ENCODE measurements at regions not wholly inside any gene's neighbourhood (a gene's known extent, or its start where the extent isn't known, plus 50 kb on each side); places are given as distances from the start of the nearest gene placed in this dataset.
A peak's percentile ranks its signal among the peaks of the same experiment; 100 is the strongest.

- Histone ChIP-seq H3K4me3 (ENCODE audit: low read depth, low read length) (no peak overlapping the region), H3K27ac (no peak overlapping the region), H3K36me3 (no peaks in the 10 kb centered on the region), H3K27me3 (ENCODE audit: insufficient read depth, low read depth, severe bottlenecking) (no peaks in the 10 kb centered on the region), H3K9me3 (ENCODE audit: severe bottlenecking) (no peaks in the 10 kb centered on the region)
- no peak for DNase-seq
- TF ChIP-seq, protein P1, sequence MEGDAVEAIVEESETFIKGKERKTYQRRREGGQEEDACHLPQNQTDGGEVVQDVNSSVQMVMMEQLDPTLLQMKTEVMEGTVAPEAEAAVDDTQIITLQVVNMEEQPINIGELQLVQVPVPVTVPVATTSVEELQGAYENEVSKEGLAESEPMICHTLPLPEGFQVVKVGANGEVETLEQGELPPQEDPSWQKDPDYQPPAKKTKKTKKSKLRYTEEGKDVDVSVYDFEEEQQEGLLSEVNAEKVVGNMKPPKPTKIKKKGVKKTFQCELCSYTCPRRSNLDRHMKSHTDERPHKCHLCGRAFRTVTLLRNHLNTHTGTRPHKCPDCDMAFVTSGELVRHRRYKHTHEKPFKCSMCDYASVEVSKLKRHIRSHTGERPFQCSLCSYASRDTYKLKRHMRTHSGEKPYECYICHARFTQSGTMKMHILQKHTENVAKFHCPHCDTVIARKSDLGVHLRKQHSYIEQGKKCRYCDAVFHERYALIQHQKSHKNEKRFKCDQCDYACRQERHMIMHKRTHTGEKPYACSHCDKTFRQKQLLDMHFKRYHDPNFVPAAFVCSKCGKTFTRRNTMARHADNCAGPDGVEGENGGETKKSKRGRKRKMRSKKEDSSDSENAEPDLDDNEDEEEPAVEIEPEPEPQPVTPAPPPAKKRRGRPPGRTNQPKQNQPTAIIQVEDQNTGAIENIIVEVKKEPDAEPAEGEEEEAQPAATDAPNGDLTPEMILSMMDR (IDR thresholded peaks at IDR 0.05; ENCODE audit: low read depth, low read length) = no peak
Measured at GRCh38 chr6:22800451-22800850, 231.1 kb downstream of the HDGFL1 start.

DNA sequence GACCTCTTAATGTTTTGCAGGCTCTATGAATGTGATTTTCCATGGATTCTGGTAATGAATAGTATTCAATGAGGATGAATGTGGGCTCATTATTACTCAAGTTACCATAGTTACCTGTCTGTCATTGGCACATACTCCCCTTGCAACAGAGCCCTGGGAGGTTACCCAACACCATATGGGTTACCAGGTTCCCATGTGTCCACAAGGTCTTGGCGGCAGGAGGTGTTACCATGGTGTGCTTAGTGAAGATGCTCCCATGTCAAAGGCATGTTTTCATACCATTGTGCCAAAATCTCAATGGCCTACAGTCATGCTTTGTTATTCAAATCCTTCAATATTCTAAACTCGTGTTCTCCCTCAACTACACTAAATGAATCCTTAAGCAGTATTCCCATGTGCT, 232.5 kb downstream of the HDGFL1 start:
- Histone ChIP-seq H3K9me3 (ENCODE audit: severe bottlenecking) (no peaks in the 10 kb centered on the region), H3K36me3 (no peaks in the 10 kb centered on the region), H3K4me3 (ENCODE audit: low read depth, low read length) (no peak overlapping the region), H3K27me3 (ENCODE audit: insufficient read depth, low read depth, severe bottlenecking) (no peaks in the 10 kb centered on the region), H3K27ac (no peak overlapping the region)
- TF ChIP-seq, protein P1 (IDR thresholded peaks at IDR 0.05; ENCODE audit: low read depth, low read length) = no peak
- DNase-seq = no peak

GRCh38 chr6:22804620-22805261, 235.4 kb downstream of the HDGFL1 start:
- no peaks in the 10 kb centered on the region for H3K9me3 ChIP-seq (ENCODE audit: severe bottlenecking)
- no peaks in the 10 kb centered on the region for H3K27me3 ChIP-seq (ENCODE audit: insufficient read depth, low read depth, severe bottlenecking)
- no peaks in the 10 kb centered on the region for H3K36me3 ChIP-seq
- no peak overlapping the region for H3K27ac ChIP-seq
- TF ChIP-seq, protein P1 (IDR thresholded peaks at IDR 0.05; ENCODE audit: low read depth, low read length) = no peak
- no peak overlapping the region for H3K4me3 ChIP-seq (ENCODE audit: low read depth, low read length)
- peak; percentile 15 for DNase-seq

DNA sequence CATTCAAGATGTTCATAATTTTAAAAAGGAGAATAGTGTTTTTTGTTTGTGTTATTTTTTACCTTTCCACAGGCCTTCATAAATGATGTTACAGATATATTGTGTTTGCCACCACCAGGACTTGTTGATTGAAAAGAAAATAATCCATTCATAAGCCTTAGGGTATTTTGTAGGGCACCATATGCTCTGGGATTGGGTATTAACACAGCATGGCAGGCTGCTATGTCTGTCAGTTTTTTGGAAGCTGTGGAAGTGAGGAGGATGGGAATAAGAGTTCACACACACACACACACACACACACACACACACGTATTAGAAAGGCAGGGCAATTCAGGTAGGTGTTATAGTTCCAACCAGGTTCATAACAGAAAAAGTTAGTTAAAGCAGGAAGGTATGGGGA, 237.9 kb downstream of the HDGFL1 start:
- Histone ChIP-seq H3K27me3 (ENCODE audit: insufficient read depth, low read depth, severe bottlenecking) (no peaks in the 10 kb centered on the region), H3K36me3 (no peaks in the 10 kb centered on the region), H3K9me3 (ENCODE audit: severe bottlenecking) (no peaks in the 10 kb centered on the region), H3K27ac (no peak overlapping the region), H3K4me3 (ENCODE audit: low read depth, low read length) (no peak overlapping the region)
- TF ChIP-seq, protein P1 (IDR thresholded peaks at IDR 0.05; ENCODE audit: low read depth, low read length) = no peak
- peak; percentile 40 for DNase-seq

- H3K4me3 ChIP-seq (ENCODE audit: low read depth, low read length) = no peak overlapping the region
- DNase-seq = no peak
- TF ChIP-seq, protein P1 (IDR thresholded peaks at IDR 0.05; ENCODE audit: low read depth, low read length) = no peak
Measured at GRCh38 chr6:22807818-22808217, 238.5 kb downstream of the HDGFL1 start.

DNA sequence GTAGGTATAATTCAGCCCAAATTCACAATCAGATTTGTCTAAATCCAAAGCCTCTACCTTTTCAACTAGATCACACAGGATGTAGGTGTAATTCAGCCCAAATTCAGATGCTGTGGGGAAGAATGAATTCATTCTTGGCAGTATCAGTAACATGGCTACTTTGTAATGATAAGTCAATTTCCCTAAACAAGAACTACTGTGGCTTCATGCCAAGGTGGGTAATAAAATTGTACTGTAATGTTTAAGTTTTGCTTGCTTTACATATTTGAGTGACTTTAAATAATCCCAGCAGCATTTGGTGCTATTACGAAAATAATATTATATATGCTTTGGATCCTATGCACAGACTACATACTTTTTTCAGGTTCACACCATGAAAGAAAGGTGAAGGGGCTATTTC, 239.1 kb downstream of the HDGFL1 start:
- no peaks in the 10 kb centered on the region for H3K27me3 ChIP-seq (ENCODE audit: insufficient read depth, low read depth, severe bottlenecking)
- no peaks in the 10 kb centered on the region for H3K9me3 ChIP-seq (ENCODE audit: severe bottlenecking)

More at GRCh38 chr6:22807818-22808217, 238.5 kb downstream of the HDGFL1 start:
- Histone ChIP-seq H3K9me3 (ENCODE audit: severe bottlenecking) (no peaks in the 10 kb centered on the region), H3K27me3 (ENCODE audit: insufficient read depth, low read depth, severe bottlenecking) (no peaks in the 10 kb centered on the region), H3K27ac (no peak overlapping the region), H3K36me3 (no peaks in the 10 kb centered on the region)

More for the DNA sequence above, 239.1 kb downstream of the HDGFL1 start:
- Histone ChIP-seq H3K4me3 (ENCODE audit: low read depth, low read length) (no peak overlapping the region), H3K36me3 (no peaks in the 10 kb centered on the region), H3K27ac (no peak overlapping the region)
- no peak for DNase-seq
- TF ChIP-seq, protein P1 (IDR thresholded peaks at IDR 0.05; ENCODE audit: low read depth, low read length) = no peak
